ENCODE measurements at regions not wholly inside any gene's neighbourhood (a gene's known extent, or its start where the extent isn't known, plus 50 kb on each side); places are given as distances from the start of the nearest gene placed in this dataset.
"Not testable (repeated sequence)": the region's sequence is repeated elsewhere in the genome, so short reads cannot be mapped to it uniquely, and the experiment has no call there.

DNA sequence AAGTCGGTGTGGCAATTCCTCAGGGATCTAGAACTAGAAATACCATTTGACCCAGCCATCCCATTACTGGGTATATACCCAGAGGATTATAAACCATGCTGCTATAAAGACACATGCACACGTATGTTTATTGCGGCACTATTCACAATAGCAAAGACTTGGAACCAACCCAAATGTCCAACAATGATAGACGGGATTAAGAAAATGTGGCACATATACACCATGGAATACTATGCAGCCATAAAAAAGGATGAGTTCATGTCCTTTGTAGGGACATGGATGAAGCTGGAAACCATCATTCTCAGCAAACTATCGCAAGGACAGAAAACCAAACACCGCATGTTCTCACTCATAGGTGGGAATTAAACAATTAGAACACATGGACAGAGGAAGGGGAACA, 80.6 kb upstream of the ST3GAL5 start:
- H3K4me1 ChIP-seq (ENCODE audit: control insufficient read depth, insufficient read depth, low read length); H3K27ac ChIP-seq (ENCODE audit: low read depth, low read length); H3K36me3 Mint-ChIP-seq (ENCODE audit: low read depth); DNase-seq; H3K27me3 ChIP-seq (ENCODE audit: control insufficient read depth, insufficient read depth, low read length, poor library complexity, severe bottlenecking); H3K4me3 ChIP-seq (ENCODE audit: low read length); H3K36me3 ChIP-seq (ENCODE audit: control insufficient read depth, insufficient read depth, low read length); H3K27ac Mint-ChIP-seq; H3K9ac ChIP-seq (ENCODE audit: extremely low read depth, low read length, poor library complexity, severe bottlenecking); H3K4me1 Mint-ChIP-seq; H3K4me3 Mint-ChIP-seq: not testable (repeated sequence)
- WGBS, 2 experiments (ENCODE audit: insufficient coverage in 1 of 2, insufficient read length in 1 of 2): 100% methylated on average over 2 of the region's 6 CpGs; no CpG with 5 or more reads in 1 of the 2 experiments
- H3K9me3 ChIP-seq (ENCODE audit: control insufficient read depth, low read length): peaks cover 18% of the 10 kb centered on the region
- peaks cover 43% of the 10 kb centered on the region for H3K9me3 Mint-ChIP-seq
- peaks cover 13% of the 10 kb centered on the region for H3K27me3 Mint-ChIP-seq (ENCODE audit: insufficient read depth)

DNA sequence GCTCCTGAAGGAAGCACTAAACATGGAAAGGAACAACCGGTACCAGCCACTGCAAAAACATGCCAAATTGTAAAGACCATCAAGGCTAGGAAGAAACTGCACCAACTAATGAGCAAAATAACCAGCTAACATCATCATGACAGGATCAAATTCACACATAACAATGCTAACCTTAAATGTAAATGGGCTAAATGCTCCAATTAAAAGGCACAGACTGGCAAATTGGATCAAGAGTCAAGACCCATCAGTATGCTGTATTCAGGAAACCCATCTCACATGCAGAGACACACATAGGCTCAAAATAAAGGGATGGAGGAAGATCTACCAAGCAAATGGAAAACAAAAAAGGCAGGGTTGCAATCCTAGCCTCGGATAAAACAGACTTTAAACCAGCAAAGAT, 77.0 kb upstream of the ST3GAL5 start:
- H3K27ac ChIP-seq (ENCODE audit: low read depth, low read length); H3K4me3 ChIP-seq (ENCODE audit: low read length); H3K27ac Mint-ChIP-seq; H3K4me1 Mint-ChIP-seq; H3K36me3 ChIP-seq (ENCODE audit: control insufficient read depth, insufficient read depth, low read length); H3K9ac ChIP-seq (ENCODE audit: extremely low read depth, low read length, poor library complexity, severe bottlenecking); H3K4me3 Mint-ChIP-seq; H3K4me1 ChIP-seq (ENCODE audit: control insufficient read depth, insufficient read depth, low read length); H3K27me3 ChIP-seq (ENCODE audit: control insufficient read depth, insufficient read depth, low read length, poor library complexity, severe bottlenecking); H3K27me3 Mint-ChIP-seq (ENCODE audit: insufficient read depth); DNase-seq; H3K36me3 Mint-ChIP-seq (ENCODE audit: low read depth): not testable (repeated sequence)
- WGBS, 2 experiments (ENCODE audit: insufficient coverage in 1 of 2, insufficient read length in 1 of 2): 90% methylated on average over 1 of the region's 2 CpGs; no CpG with 5 or more reads in 1 of the 2 experiments
- H3K9me3 Mint-ChIP-seq: peaks cover 55% of the 10 kb centered on the region
- H3K9me3 ChIP-seq (ENCODE audit: control insufficient read depth, low read length): peaks cover 34% of the 10 kb centered on the region

DNA sequence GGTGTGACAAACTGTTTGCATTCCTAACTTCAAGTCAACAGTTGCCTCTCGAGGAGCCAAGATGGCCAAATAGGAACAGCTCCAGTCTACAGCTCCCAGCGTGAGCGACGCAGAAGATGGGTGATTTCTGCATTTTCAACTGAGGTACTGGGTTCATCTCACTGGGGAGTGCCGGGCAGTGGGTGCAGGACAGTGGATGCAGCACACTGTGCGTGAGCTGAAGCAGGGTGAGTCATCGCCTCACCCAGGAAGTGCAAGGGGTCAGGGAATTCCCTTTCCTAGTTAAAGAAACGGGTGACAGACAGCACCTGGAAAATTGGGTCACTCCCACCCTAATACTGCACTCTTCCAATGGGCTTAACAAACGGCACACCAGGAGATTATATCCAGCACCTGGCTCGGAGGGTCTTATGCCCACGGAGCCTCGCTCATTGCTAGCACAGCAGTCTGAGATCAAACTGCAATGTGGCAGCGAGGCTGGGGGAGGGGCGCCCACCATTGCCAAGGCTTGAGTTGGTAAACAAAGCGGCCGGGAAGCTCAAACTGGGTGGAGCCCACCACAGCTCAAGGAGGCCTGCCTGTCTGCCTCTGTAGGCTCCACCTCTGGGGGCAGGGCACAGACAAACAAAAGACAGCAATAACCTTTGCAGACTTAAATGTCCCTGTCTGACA, 75.1 kb upstream of the ST3GAL5 start:
- not testable (repeated sequence) for H3K27me3 Mint-ChIP-seq (ENCODE audit: insufficient read depth); H3K4me1 ChIP-seq (ENCODE audit: control insufficient read depth, insufficient read depth, low read length); H3K4me3 Mint-ChIP-seq; H3K4me3 ChIP-seq (ENCODE audit: low read length); H3K4me1 Mint-ChIP-seq; H3K36me3 ChIP-seq (ENCODE audit: control insufficient read depth, insufficient read depth, low read length); H3K9ac ChIP-seq (ENCODE audit: extremely low read depth, low read length, poor library complexity, severe bottlenecking); H3K36me3 Mint-ChIP-seq (ENCODE audit: low read depth); H3K27ac Mint-ChIP-seq; H3K27me3 ChIP-seq (ENCODE audit: control insufficient read depth, insufficient read depth, low read length, poor library complexity, severe bottlenecking); H3K27ac ChIP-seq (ENCODE audit: low read depth, low read length); DNase-seq
- H3K9me3 Mint-ChIP-seq: peaks cover 48% of the 10 kb centered on the region
- H3K9me3 ChIP-seq (ENCODE audit: control insufficient read depth, low read length): peaks cover 46% of the 10 kb centered on the region
- 93 to 96% methylated on average over 12 to 16 of the region's 16 CpGs for WGBS, 2 experiments (ENCODE audit: insufficient coverage in 1 of 2, insufficient read length in 1 of 2)

DNA sequence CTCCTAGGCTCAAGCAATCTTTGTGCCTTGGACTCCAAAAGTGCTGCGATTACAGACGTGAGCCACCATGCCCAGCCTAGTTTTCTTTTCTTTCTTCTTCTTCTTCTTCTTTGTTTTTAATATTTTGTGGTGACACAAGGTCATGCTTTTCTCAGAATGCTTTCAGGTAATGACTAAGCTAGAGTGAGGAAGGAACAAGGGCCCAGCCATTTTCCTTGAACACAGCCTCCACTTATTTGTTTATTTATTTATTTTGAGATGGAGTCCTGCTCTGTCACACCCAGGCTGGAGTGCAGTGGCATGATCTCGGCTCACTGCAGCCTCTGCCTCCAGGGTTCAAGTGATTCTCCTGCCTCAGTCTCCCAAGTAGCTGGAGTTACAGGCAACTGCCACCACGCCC, 74.3 kb upstream of the ST3GAL5 start:
- H3K27ac ChIP-seq (ENCODE audit: low read depth, low read length): no peak overlapping the region
- no peak for DNase-seq
- no peaks in the 10 kb centered on the region for H3K4me1 ChIP-seq (ENCODE audit: control insufficient read depth, insufficient read depth, low read length)
- H3K9ac ChIP-seq (ENCODE audit: extremely low read depth, low read length, poor library complexity, severe bottlenecking): no peak overlapping the region
- Mint-ChIP-seq H3K4me1 (no peaks in the 10 kb centered on the region), H3K4me3 (no peak overlapping the region), H3K27ac (no peak overlapping the region), H3K36me3 (ENCODE audit: low read depth) (no peaks in the 10 kb centered on the region), H3K9me3 (peaks cover 48% of the 10 kb centered on the region), H3K27me3 (ENCODE audit: insufficient read depth) (peaks cover 4% of the 10 kb centered on the region)
- H3K4me3 ChIP-seq (ENCODE audit: low read length): no peak overlapping the region
- no peaks in the 10 kb centered on the region for H3K36me3 ChIP-seq (ENCODE audit: control insufficient read depth, insufficient read depth, low read length)
- WGBS, 2 experiments (ENCODE audit: insufficient coverage in 1 of 2, insufficient read length in 1 of 2): 92% methylated on average over 2 to 4 of the region's 4 CpGs
- H3K27me3 ChIP-seq (ENCODE audit: control insufficient read depth, insufficient read depth, low read length, poor library complexity, severe bottlenecking): no peaks in the 10 kb centered on the region
- peaks cover 46% of the 10 kb centered on the region for H3K9me3 ChIP-seq (ENCODE audit: control insufficient read depth, low read length)
- TF ChIP-seq, protein P1, sequence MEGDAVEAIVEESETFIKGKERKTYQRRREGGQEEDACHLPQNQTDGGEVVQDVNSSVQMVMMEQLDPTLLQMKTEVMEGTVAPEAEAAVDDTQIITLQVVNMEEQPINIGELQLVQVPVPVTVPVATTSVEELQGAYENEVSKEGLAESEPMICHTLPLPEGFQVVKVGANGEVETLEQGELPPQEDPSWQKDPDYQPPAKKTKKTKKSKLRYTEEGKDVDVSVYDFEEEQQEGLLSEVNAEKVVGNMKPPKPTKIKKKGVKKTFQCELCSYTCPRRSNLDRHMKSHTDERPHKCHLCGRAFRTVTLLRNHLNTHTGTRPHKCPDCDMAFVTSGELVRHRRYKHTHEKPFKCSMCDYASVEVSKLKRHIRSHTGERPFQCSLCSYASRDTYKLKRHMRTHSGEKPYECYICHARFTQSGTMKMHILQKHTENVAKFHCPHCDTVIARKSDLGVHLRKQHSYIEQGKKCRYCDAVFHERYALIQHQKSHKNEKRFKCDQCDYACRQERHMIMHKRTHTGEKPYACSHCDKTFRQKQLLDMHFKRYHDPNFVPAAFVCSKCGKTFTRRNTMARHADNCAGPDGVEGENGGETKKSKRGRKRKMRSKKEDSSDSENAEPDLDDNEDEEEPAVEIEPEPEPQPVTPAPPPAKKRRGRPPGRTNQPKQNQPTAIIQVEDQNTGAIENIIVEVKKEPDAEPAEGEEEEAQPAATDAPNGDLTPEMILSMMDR (conservative IDR thresholded peaks at IDR 0.05): no peak
